SK-N-SH (cell line): ENCODE measurements at regions not wholly inside any gene's neighbourhood (a gene's known extent, or its start where the extent isn't known, plus 50 kb on each side); places are given as distances from the start of the nearest gene placed in this dataset.

Experiments used
- CTCF ChIA-PET: fragments of 300-600, 350-600 bp; formaldehyde crosslinking; extraction: SDS; loops from one replicate; lab custom pipeline; 2021; lab: Yijun Ruan, JAX
- POLR2A ChIA-PET: fragments of 350-600 bp; sonication (Branson Sonifier 250); formaldehyde crosslinking; extraction: SDS; loops from one replicate; lab custom pipeline; 2020; ENCODE audit warnings: antibody characterized with exemption, inconsistent platforms; lab: Yijun Ruan, JAX
- DNase-seq: peaks from one replicate; pipeline ENCODE4 v3.0.0; 2012
- H2AFZ ChIP-seq: fragments of 200-600 bp; sonication (generic); 2 replicates; pipeline ENCODE4 v1.8.1; 2016; ENCODE audit warnings: antibody characterized with exemption, mild to moderate bottlenecking, low read depth
- H3F3A ChIP-seq: fragments of 200-600 bp; sonication (generic); replicated peaks from 2 replicates; pipeline ENCODE3; 2016; ENCODE audit warnings: antibody characterized with exemption, mild to moderate bottlenecking; ENCODE audit not compliant: insufficient read depth
- H3K27ac ChIP-seq, 2 experiments: fragments of 200-500 bp in 1 of 2; fragments of 200-600 bp in 1 of 2; sonication (Bioruptor generic) in 1 of 2; sonication (generic), shearing (Covaris generic) in 1 of 2; 2 replicates each; pipeline versions ENCODE4 v1.5.1 to v1.6.1; 2014 to 2016; ENCODE audit warnings: low read depth in 2 of 2, inconsistent platforms in 1 of 2, low read length in 1 of 2, mild to moderate bottlenecking in 1 of 2, mixed read lengths in 1 of 2
- H3K27me3 ChIP-seq: fragments of 200-600 bp; sonication (generic), shearing (Covaris generic); 2 replicates; pipeline ENCODE4 v1.6.1; 2016; ENCODE audit warnings: mixed run types; ENCODE audit not compliant: insufficient read depth
- H3K36me3 ChIP-seq, 2 experiments: fragments of 200-500 bp in 1 of 2; fragments of 200-600 bp in 1 of 2; sonication (Bioruptor generic) in 1 of 2; sonication (generic) in 1 of 2; replicated peaks in 1 of 2; 2 replicates each; pipeline versions ENCODE3 to v1.5.1; 2014 to 2016; ENCODE audit warnings: low read length in 1 of 2, mild to moderate bottlenecking in 1 of 2; ENCODE audit not compliant: insufficient read depth in 2 of 2, control insufficient read depth in 1 of 2
- H3K4me1 ChIP-seq, 2 experiments: fragments of 200-500 bp in 1 of 2; fragments of 200-600 bp in 1 of 2; sonication (Bioruptor generic) in 1 of 2; sonication (generic), shearing (Covaris generic) in 1 of 2; 2 replicates each; pipeline versions ENCODE4 v1.5.1 to v1.6.1; 2014 to 2016; ENCODE audit warnings: low read depth in 1 of 2, low read length in 1 of 2, mixed run types in 1 of 2; ENCODE audit not compliant: insufficient read depth in 2 of 2, control insufficient read depth in 1 of 2
- H3K4me2 ChIP-seq: fragments of 200-600 bp; sonication (generic), shearing (Covaris generic); 2 replicates; pipeline ENCODE4 v1.6.1; 2017; ENCODE audit warnings: mixed run types
- H3K4me3 ChIP-seq, 2 experiments: fragments of 200-500 bp in 1 of 2; fragments of 200-600 bp in 1 of 2; sonication (Bioruptor generic) in 1 of 2; sonication (generic), shearing (Covaris generic) in 1 of 2; 2 replicates each; pipeline versions ENCODE4 v1.5.1 to v1.8.1; 2014 to 2016; ENCODE audit warnings: low read depth in 2 of 2, inconsistent platforms in 1 of 2, low read length in 1 of 2, mild to moderate bottlenecking in 1 of 2, mixed read lengths in 1 of 2, moderate library complexity in 1 of 2
- H3K79me2 ChIP-seq: fragments of 200-600 bp; sonication (generic); 2 replicates; pipeline ENCODE4 v1.8.1; 2017; ENCODE audit warnings: mild to moderate bottlenecking; ENCODE audit not compliant: insufficient read depth
- H3K9ac ChIP-seq: fragments of 200-600 bp; sonication (generic); 2 replicates; pipeline ENCODE4 v1.6.1; 2017; ENCODE audit warnings: mixed run types
- H3K9me2 ChIP-seq: fragments of 200-600 bp; sonication (generic); 2 replicates; pipeline ENCODE4 v1.6.1; 2017; ENCODE audit warnings: mixed run types
- H3K9me3 ChIP-seq: fragments of 200-600 bp; sonication (generic); 2 replicates; pipeline ENCODE4 v1.6.1; 2017; ENCODE audit warnings: mixed run types, mild to moderate bottlenecking, moderate library complexity
- H4K20me1 ChIP-seq: fragments of 200-600 bp; sonication (generic); 2 replicates; pipeline ENCODE4 v1.6.1; 2017; ENCODE audit warnings: mild to moderate bottlenecking, mixed run types; ENCODE audit not compliant: insufficient read depth
- ELF1 ChIP-seq: IDR thresholded peaks from 2 replicates; pipeline ENCODE4 v1.4.0; 2012
- EZH2phosphoT487 ChIP-seq: fragments of 200-600 bp; sonication (generic); IDR thresholded peaks from 2 replicates; pipeline ENCODE4 v1.6.1; 2017; ENCODE audit warnings: low read depth, mixed run types, mild to moderate bottlenecking, antibody characterized with exemption, moderate library complexity, borderline replicate concordance
- GABPA ChIP-seq: IDR thresholded peaks from 2 replicates; pipeline ENCODE4 v1.4.0; 2012; ENCODE audit warnings: low read depth, mild to moderate bottlenecking
- JUND ChIP-seq: IDR thresholded peaks from 2 replicates; pipeline ENCODE4 v1.4.0; 2012
- NFIC ChIP-seq: IDR thresholded peaks from 2 replicates; pipeline ENCODE4 v1.4.0; 2012; ENCODE audit warnings: borderline replicate concordance
- NRF1 ChIP-seq: IDR thresholded peaks from 2 replicates; pipeline ENCODE4 v1.6.1; 2012; ENCODE audit warnings: low read depth, mild to moderate bottlenecking, low read length
- RAD21 ChIP-seq: IDR thresholded peaks from 2 replicates; pipeline ENCODE4 v1.6.1; 2012; ENCODE audit warnings: mild to moderate bottlenecking, low read length
- RFX5 ChIP-seq: IDR thresholded peaks from 2 replicates; pipeline ENCODE4 v1.6.1; 2012; ENCODE audit warnings: mild to moderate bottlenecking, improper control_type of control experiment, low read length
- TAF1 ChIP-seq: IDR thresholded peaks from 2 replicates; pipeline ENCODE4 v1.6.1; 2012; ENCODE audit warnings: low read depth, mild to moderate bottlenecking, low read length, moderate library complexity, borderline replicate concordance
- WGBS: methylation state at CpG from one replicate; pipeline ENCODE4 v1.1.6; 2017; ENCODE audit warnings: low lambda C conversion rate; 5-methylcytosine and 5-hydroxymethylcytosine counted together
- TF ChIP-seq, protein P1 (sequence below): IDR thresholded peaks from 2 replicates; pipeline ENCODE4 v1.4.0; 2012; ENCODE audit warnings: low read depth
- TF ChIP-seq, protein P2 (sequence below): IDR thresholded peaks from 2 replicates; pipeline ENCODE4; 2012
- TF ChIP-seq, protein P3 (sequence below): fragments of 150-350 bp; IDR thresholded peaks from 2 replicates; pipeline ENCODE4 v1.6.1; 2017; ENCODE audit warnings: antibody characterized with exemption, low read length, low read depth, borderline replicate concordance

DNA sequence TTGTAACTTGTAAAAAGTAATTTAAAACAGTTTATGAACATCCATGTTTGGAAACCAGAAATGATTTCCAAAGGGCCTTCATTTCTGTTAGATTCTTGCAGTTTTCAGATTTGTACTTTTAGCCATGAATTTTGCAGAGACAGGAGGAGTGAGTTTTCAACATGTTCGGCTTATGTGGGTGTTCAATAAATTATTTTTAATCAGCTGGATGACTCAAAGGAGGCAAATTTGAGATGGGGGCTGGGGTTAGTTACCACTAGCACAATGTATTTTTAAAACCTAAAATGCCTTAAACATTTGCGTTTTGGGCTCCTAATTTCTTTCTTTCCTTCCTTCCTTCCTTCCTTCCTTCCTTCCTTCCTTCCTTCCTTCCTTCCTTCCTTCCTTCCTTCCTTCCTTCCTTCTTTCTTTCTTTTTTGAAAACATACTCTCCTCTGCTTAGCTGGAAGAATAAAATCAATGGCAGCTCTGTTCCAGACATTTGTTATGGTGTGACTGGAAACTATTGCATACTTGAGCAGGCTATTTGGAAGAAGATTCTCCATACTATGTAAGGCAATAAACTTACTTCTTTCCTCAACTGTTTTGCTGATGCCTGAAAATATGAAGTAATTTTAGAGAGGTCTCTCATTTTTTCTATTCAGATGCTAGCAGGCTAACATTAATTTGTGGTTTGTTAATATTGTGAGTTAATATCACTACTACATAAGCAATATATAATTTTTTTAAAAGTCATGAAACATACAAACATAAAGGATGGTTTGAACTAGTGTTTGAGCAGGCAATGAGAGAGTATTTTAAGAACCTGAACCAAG is 394.4 kb downstream of the NYAP2 start:
- no peak for TF ChIP-seq GABPA
- TF ChIP-seq, protein P1, sequence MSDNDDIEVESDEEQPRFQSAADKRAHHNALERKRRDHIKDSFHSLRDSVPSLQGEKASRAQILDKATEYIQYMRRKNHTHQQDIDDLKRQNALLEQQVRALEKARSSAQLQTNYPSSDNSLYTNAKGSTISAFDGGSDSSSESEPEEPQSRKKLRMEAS = no peak
- TF ChIP-seq, protein P2, sequence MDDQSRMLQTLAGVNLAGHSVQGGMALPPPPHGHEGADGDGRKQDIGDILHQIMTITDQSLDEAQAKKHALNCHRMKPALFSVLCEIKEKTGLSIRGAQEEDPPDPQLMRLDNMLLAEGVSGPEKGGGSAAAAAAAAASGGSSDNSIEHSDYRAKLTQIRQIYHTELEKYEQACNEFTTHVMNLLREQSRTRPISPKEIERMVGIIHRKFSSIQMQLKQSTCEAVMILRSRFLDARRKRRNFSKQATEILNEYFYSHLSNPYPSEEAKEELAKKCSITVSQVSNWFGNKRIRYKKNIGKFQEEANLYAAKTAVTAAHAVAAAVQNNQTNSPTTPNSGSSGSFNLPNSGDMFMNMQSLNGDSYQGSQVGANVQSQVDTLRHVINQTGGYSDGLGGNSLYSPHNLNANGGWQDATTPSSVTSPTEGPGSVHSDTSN = no peak
- TF ChIP-seq JUND = no peak
- TF ChIP-seq TAF1 = no peak
- DNase-seq = no peak
- Histone ChIP-seq H3K4me1 (peaks cover 0 to 6% of the 10 kb centered on the region in 2 experiments; a peak in 1 of 4 replicates), H3K27ac (no peak overlapping the region), H3K9ac (no peak overlapping the region), H3K79me2 (no peaks in the 10 kb centered on the region), H3K27me3 (no peaks in the 10 kb centered on the region), H3F3A (no peaks in the 10 kb centered on the region), H3K4me2 (no peak overlapping the region), H3K36me3 (no peaks in the 10 kb centered on the region), H3K4me3 (no peak overlapping the region), H2AFZ (no peak overlapping the region; the same call in 1 of the 2 replicates), H3K9me3 (no peaks in the 10 kb centered on the region; the same call in 1 of the 2 replicates), H3K9me2 (no peaks in the 10 kb centered on the region), H4K20me1 (no peaks in the 10 kb centered on the region)
- ChIA-PET POLR2A (no interaction called here), CTCF (interaction anchor here (1.0 to 1.1 kb wide), 2 partner anchors 22 to 44 kb away, joined by 3 to 4 read pairs; no protein-coding TSS in a partner anchor)
- WGBS = 37% methylated on average over 2 of the region's 2 CpGs

DNA sequence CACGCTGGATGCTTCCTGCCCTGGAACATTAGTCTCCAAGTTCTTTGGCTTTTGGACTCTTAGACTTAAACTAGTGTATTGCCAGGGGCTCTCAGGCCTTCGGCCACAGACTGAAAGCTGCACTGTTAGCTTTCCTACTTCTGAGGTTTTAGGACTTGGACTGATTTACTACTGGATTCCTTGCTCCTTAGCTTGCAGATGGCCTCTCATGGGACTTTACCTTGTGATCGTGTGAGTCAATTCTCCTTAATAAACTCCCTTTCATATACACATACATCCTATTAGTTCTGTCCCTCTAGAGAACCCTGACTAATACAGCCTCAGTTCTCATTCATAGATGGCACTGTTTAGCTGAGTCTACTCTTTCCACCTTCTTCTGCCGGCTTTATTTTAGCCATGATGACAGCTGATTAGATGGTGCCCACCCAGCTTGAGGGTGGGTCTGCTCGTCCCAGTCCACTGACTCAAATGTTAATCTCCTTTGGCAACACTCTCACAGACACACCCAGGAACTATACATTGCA is 389.1 kb downstream of the NYAP2 start:
- Histone ChIP-seq H4K20me1 (no peaks in the 10 kb centered on the region), H3K27ac (no peak overlapping the region), H3K27me3 (no peaks in the 10 kb centered on the region), H3K9ac (no peak overlapping the region), H3K36me3 (no peaks in the 10 kb centered on the region), H3K4me2 (no peak overlapping the region), H3F3A (no peaks in the 10 kb centered on the region), H3K9me3 (no peaks in the 10 kb centered on the region; the same call in 1 of the 2 replicates), H2AFZ (0 out of 2 replicates have a peak overlapping the region, but pooled peaks have one; percentile 37), H3K4me1 (peaks cover 0 to 6% of the 10 kb centered on the region in 2 experiments; a peak in 1 of 4 replicates), H3K79me2 (no peaks in the 10 kb centered on the region), H3K9me2 (no peaks in the 10 kb centered on the region), H3K4me3 (no peak overlapping the region)
- no peak for DNase-seq
- CTCF ChIA-PET = no interaction called here
- POLR2A ChIA-PET = no interaction called here
- TF ChIP-seq NRF1 = no peak
- no peak for TF ChIP-seq RFX5
- TF ChIP-seq ELF1 = no peak
- TF ChIP-seq, protein P3, sequence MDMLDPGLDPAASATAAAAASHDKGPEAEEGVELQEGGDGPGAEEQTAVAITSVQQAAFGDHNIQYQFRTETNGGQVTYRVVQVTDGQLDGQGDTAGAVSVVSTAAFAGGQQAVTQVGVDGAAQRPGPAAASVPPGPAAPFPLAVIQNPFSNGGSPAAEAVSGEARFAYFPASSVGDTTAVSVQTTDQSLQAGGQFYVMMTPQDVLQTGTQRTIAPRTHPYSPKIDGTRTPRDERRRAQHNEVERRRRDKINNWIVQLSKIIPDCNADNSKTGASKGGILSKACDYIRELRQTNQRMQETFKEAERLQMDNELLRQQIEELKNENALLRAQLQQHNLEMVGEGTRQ = no peak
- TF ChIP-seq EZH2phosphoT487 = no peak
- TF ChIP-seq NFIC = no peak
- TF ChIP-seq, protein P2 = no peak
- TF ChIP-seq RAD21 = no peak
- 20% methylated on average over 5 of the region's 5 CpGs for WGBS
